BLaER1 treated with 17β-estradiol and CSF1 and Interleukin-3, amounts not matched to agents 10 nM and 100 nM (cell line): ENCODE measurements at regions not wholly inside any gene's neighbourhood (a gene's known extent, or its start where the extent isn't known, plus 50 kb on each side); places are given as distances from the start of the nearest gene placed in this dataset.

Source experiments
- H3K27ac ChIP-seq, 11 experiments: shearing (Covaris generic); formaldehyde crosslinking; 2 replicates each; pipeline ENCODE4 v1.8.1; 2022
- H3K27me3 ChIP-seq, 11 experiments: shearing (Covaris generic); formaldehyde crosslinking; 2 replicates each; pipeline ENCODE4 v1.8.1; 2022
- H3K36me3 ChIP-seq, 11 experiments: shearing (Covaris generic); formaldehyde crosslinking; 2 replicates each; pipeline ENCODE4 v1.8.1; 2022
- H3K4me1 ChIP-seq, 10 experiments: shearing (Covaris generic); formaldehyde crosslinking; 2 replicates each; pipeline ENCODE4 v1.8.1; 2022
- H3K4me2 ChIP-seq, 11 experiments: shearing (Covaris generic); formaldehyde crosslinking; 2 replicates each; pipeline ENCODE4 v1.8.1; 2022
- H3K4me3 ChIP-seq, 10 experiments: shearing (Covaris generic); formaldehyde crosslinking; 2 replicates each; pipeline ENCODE4 v1.8.1; 2022
- H3K9ac ChIP-seq, 11 experiments: shearing (Covaris generic); formaldehyde crosslinking; 2 replicates each; pipeline ENCODE4 v1.8.1; 2022
- H3K9me3 ChIP-seq, 11 experiments: shearing (Covaris generic); formaldehyde crosslinking; replicated peaks in 1 of 11; 2 replicates each; pipeline ENCODE4 v1.8.1; 2022
- H4K20me1 ChIP-seq, 11 experiments: shearing (Covaris generic); formaldehyde crosslinking; 2 replicates each; pipeline ENCODE4 v1.8.1; 2022
- Cebpa-rat ChIP-seq, 11 experiments: shearing (Covaris generic); IDR thresholded peaks; 2 replicates each; pipeline ENCODE4 v1.8.1; 2022

- Histone ChIP-seq H4K20me1 (no peaks in the 10 kb centered on the region), H3K9me3 (no peaks in the 10 kb centered on the region), H3K4me3 (no peak overlapping the region), H3K27ac (no peak overlapping the region), H3K36me3 (no peaks in the 10 kb centered on the region), H3K4me1 (no peaks in the 10 kb centered on the region), H3K27me3 (no peaks in the 10 kb centered on the region), H3K4me2 (no peak overlapping the region), H3K9ac (no peak overlapping the region)
- TF ChIP-seq Cebpa-rat (IDR thresholded peaks at IDR 0.05), result no peak
Measured at GRCh38 chr11:92297567-92298553, 73.2 kb downstream of the FAT3 start.

- Histone ChIP-seq H3K27me3 (no peaks in the 10 kb centered on the region), H3K36me3 (no peaks in the 10 kb centered on the region), H3K9me3 (no peaks in the 10 kb centered on the region), H3K4me3 (no peak overlapping the region), H3K9ac (no peak overlapping the region), H4K20me1 (no peaks in the 10 kb centered on the region), H3K4me2 (no peak overlapping the region), H3K27ac (no peak overlapping the region), H3K4me1 (peaks cover 0 to 5% (median 0%) of the 10 kb centered on the region in 10 experiments; a peak in 1 of 20 replicates)
- no peak for TF ChIP-seq Cebpa-rat (IDR thresholded peaks at IDR 0.05)
Measured at GRCh38 chr11:92300876-92301275, 76.3 kb downstream of the FAT3 start.

- H3K9ac ChIP-seq, result no peak overlapping the region
- no peaks in the 10 kb centered on the region for H4K20me1 ChIP-seq
- no peaks in the 10 kb centered on the region for H3K27me3 ChIP-seq
- H3K4me2 ChIP-seq, result no peak overlapping the region
- no peaks in the 10 kb centered on the region for H3K36me3 ChIP-seq
- TF ChIP-seq Cebpa-rat (IDR thresholded peaks at IDR 0.05), result no peak
- no peaks in the 10 kb centered on the region for H3K9me3 ChIP-seq
- H3K27ac ChIP-seq, result no peak overlapping the region
- peaks cover 0 to 5% (median 0%) of the 10 kb centered on the region in 10 experiments; a peak in 1 of 20 replicates for H3K4me1 ChIP-seq
- H3K4me3 ChIP-seq, result no peak overlapping the region
Measured at GRCh38 chr11:92302770-92303169, 78.2 kb downstream of the FAT3 start.

- Histone ChIP-seq H3K36me3 (no peaks in the 10 kb centered on the region), H4K20me1 (no peaks in the 10 kb centered on the region), H3K4me2 (no peak overlapping the region), H3K27ac (no peak overlapping the region), H3K9ac (no peak overlapping the region), H3K9me3 (no peaks in the 10 kb centered on the region), H3K4me1 (peaks cover 0 to 8% (median 0%) of the 10 kb centered on the region in 10 experiments; a peak in 1 of 20 replicates), H3K4me3 (no peak overlapping the region), H3K27me3 (no peaks in the 10 kb centered on the region)
- no peak for TF ChIP-seq Cebpa-rat (IDR thresholded peaks at IDR 0.05)
Measured at GRCh38 chr11:92304271-92304670, 79.7 kb downstream of the FAT3 start.

GRCh38 chr11:92306966-92307510 lies 82.4 kb downstream of the FAT3 start:
- Histone ChIP-seq H3K9ac (no peak overlapping the region), H3K4me3 (no peak overlapping the region), H3K9me3 (no peaks in the 10 kb centered on the region), H3K27me3 (no peaks in the 10 kb centered on the region), H3K36me3 (no peaks in the 10 kb centered on the region), H3K4me1 (peaks cover 0 to 19% (median 0%) of the 10 kb centered on the region in 10 experiments; a peak in 7 of 20 replicates), H4K20me1 (no peaks in the 10 kb centered on the region), H3K4me2 (no peak overlapping the region), H3K27ac (no peak overlapping the region)
- no peak for TF ChIP-seq Cebpa-rat (IDR thresholded peaks at IDR 0.05)

GRCh38 chr11:92308366-92308765 lies 83.7 kb downstream of the FAT3 start:
- H3K9me3 ChIP-seq, result no peaks in the 10 kb centered on the region
- no peak for TF ChIP-seq Cebpa-rat (IDR thresholded peaks at IDR 0.05)
- H3K27me3 ChIP-seq, result no peaks in the 10 kb centered on the region
- no peak overlapping the region for H3K9ac ChIP-seq
- H3K4me2 ChIP-seq, result no peak overlapping the region
- no peaks in the 10 kb centered on the region for H3K36me3 ChIP-seq
- no peak overlapping the region for H3K27ac ChIP-seq
- H3K4me1 ChIP-seq, result peaks cover 0 to 32% (median 0%) of the 10 kb centered on the region in 10 experiments; a peak in 7 of 20 replicates
- no peaks in the 10 kb centered on the region for H4K20me1 ChIP-seq
- no peak overlapping the region for H3K4me3 ChIP-seq

- no peaks in the 10 kb centered on the region for H4K20me1 ChIP-seq
- no peaks in the 10 kb centered on the region for H3K27me3 ChIP-seq
- no peaks in the 10 kb centered on the region for H3K36me3 ChIP-seq
- H3K9me3 ChIP-seq, result no peaks in the 10 kb centered on the region
- TF ChIP-seq Cebpa-rat (IDR thresholded peaks at IDR 0.05), result no peak; a peak in 2 of 22 replicates
- peak overlapping the region in 3 of 11 experiments; percentile 30 to 64 (median 47); a peak in 5 of 22 replicates for H3K27ac ChIP-seq
- no peak overlapping the region for H3K4me3 ChIP-seq
- peak overlapping the region in 3 of 11 experiments; percentile 38 to 74 (median 67); a peak in 6 of 22 replicates for H3K4me2 ChIP-seq
- no peak overlapping the region for H3K9ac ChIP-seq
- peaks cover 0 to 45% (median 2%) of the 10 kb centered on the region in 10 experiments; a peak in 7 of 20 replicates for H3K4me1 ChIP-seq
Measured at GRCh38 chr11:92311616-92312449, 87.2 kb downstream of the FAT3 start.

GRCh38 chr11:92313784-92314183 lies 89.2 kb downstream of the FAT3 start:
- H3K27ac ChIP-seq, result no peak overlapping the region; a peak in 1 of 22 replicates
- H3K9ac ChIP-seq, result no peak overlapping the region
- peaks cover 0 to 44% (median 2%) of the 10 kb centered on the region in 10 experiments; a peak in 7 of 20 replicates for H3K4me1 ChIP-seq
- H3K4me2 ChIP-seq, result peak overlapping the region in 2 of 11 experiments; percentile 72 to 73; a peak in 3 of 22 replicates
- H3K4me3 ChIP-seq, result no peak overlapping the region
- H3K27me3 ChIP-seq, result no peaks in the 10 kb centered on the region
- H4K20me1 ChIP-seq, result no peaks in the 10 kb centered on the region
- no peak for TF ChIP-seq Cebpa-rat (IDR thresholded peaks at IDR 0.05)
- no peaks in the 10 kb centered on the region for H3K9me3 ChIP-seq
- H3K36me3 ChIP-seq, result no peaks in the 10 kb centered on the region
